Stimulated activated CD8-positive, alpha-beta memory T cell treated with anti-CD3 and anti-CD28 coated beads, Interleukin-15, amount 100 ng/mL, for 48 hours (primary cell): ENCODE measurements at regions not wholly inside any gene's neighbourhood (a gene's known extent, or its start where the extent isn't known, plus 50 kb on each side); places are given as distances from the start of the nearest gene placed in this dataset.
"Not testable (repeated sequence)": the region's sequence is repeated elsewhere in the genome, so short reads cannot be mapped to it uniquely, and the experiment has no call there.

Source experiments
- DNase-seq, 2 donors: peaks; one replicate each; pipeline ENCODE4 v3.0.0-alpha.2; 2020; ENCODE audit warnings: low read depth in 2 of 2

DNA sequence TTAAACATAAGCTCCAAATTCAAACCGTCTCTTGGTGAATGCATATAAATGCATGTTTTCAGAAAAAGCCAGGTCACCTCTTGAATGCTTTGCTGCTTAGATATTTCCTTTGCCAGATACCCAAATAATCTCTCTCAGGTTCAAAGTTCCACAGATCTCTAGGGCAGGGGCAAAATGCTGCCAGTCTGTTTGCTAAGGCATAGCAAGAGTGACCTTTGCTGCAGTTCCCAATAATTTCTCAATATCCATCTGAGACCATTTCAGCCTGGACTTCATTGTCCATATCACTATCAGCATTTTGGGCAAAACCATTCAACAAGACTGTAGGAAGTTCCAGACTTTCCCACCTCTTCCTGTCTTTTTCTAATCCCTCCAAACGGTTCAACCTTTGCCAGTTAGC is 1006.2 kb upstream of the KCND2 start:
- not testable (repeated sequence) for DNase-seq

DNA sequence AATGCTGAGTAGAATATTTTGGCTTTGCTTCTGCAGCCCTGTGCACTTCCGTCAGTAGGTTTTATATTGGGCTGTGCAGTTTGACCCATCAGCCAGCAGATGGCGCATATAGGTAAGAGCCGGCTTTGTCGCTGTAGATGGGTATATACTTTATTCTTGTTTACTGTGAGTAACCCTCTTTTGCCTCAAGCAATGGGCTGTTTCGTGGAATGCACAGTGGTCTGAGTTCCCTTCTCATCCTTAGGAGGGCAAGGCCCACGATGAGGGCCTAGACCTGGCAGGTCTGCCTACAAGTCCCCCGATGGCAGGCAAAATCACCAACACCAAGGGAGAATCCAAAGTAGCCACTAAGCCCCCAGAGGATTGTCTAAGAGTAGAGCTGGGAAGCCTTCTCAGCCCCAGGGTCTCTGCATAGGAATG is 1002.9 kb upstream of the KCND2 start:
- peak in 1 of 2 donors; percentile 6 for DNase-seq

DNA sequence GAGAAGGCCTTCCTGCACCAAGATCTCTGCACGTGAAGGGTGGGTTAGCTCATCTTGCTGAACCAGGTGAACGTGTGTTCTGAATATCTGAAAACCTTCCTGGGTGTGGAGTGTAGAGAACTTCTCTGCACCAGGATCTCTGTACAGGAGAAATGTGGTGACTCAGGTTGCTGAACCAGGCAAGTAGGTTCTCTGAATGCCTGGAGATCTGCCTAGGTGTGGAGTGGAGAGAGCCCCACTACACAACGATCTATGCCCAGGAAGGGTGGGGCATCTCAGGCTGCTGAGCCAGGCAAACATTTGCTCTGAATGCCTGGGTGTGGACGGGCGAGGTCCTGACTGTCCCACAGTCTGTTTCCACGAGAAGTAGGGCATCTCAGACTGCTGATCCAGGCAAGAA is 1002.3 kb upstream of the KCND2 start:
- DNase-seq: no peak

DNA sequence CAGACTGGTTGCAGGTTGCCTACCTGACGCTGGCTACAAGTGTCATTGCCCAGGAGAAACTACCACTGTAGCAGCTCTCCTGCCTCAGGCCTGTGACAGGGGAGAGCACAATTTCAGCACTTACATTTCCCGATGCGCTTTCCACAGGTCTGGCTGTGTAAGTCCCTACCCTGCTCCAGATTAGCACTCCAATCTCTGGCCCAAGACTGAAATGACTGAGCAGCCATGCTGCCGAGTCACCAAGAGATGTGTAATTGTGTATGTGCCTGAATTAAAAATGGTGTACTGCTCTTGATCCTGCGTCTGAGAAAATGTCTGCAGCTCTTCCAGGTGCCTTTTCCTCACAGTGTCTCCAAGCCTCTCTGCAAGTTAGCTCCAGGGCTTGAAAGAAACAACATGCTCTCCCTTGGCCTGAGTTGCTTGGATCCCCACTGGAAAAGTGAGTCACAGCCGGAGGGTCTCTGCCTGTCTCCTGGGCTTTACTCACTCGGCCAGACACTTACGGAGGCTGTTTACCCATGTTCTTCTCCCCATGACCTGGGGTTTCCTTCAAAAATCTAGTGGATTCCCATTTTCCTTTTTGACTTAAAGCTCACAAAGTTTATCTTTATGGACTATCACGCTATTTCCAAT is 1001.7 kb upstream of the KCND2 start:
- no peak for DNase-seq

DNA sequence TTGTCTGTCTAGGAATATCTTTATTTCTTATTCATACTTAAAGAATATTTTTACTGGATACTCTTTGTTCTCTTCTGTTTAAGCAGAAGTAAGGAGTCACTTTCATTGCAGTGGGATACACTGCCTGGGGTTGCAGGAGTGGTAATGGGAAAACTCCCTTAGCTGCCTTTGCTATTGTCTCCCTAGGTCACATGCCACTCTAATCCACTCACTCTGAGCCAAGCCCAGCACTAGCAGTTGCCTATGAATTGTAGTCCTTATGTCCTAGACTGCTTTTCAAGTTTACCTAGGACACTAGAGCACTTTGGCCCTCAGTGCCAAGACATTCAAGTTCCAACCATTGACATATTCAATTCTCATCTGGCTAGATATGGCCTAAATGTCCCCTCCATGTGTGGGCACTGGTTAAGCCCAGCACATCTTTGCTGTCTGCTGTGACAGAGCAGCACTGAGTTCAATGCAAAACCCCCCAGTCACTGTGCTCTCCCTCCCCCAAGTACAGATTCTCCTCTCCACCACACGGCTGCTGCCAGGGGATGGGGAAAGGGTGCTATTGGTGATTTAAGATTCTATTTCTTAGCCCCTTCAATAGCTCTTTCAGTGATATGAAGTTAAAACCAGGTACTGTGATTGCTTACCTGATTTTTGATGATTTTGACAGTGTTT is 991.7 kb upstream of the KCND2 start:
- DNase-seq: no peak

DNA sequence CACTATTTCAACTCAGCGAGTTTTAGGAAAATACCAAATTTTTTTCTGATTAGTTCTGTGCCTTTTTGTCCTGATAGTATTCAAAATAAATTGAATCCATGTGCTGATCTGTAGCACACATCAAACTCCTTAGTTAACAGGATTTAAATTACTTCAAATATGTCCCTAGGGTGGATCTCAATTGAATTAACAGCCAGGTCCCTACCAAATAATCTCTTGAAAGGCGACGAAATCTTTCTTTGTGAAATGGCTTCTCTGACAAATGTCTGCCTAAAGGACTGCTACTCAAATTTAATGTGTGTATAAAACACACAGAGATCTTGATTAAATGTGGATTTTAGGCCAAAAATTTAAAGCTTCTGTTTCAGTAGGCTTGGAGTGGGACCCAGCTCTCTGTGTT is 989.6 kb upstream of the KCND2 start:
- DNase-seq: no peak

DNA sequence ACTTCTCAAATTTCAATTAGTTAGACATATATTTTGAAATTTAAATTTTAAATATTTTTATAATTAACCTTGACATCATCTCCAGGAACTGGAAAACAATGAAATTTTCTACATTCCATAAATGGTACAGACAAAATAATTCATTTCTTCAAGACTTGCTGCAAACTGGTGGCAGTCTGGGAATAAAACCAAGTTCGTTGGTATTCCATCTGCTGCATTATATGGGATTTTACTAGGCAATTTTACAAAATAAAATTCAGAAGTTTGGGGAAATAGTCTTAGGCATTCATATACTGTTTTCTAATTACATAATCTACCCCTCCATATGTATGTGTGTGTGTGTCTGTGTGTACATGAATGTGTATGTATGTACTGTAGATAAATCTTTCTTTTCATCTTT is 984.6 kb upstream of the KCND2 start:
- no peak for DNase-seq

DNA sequence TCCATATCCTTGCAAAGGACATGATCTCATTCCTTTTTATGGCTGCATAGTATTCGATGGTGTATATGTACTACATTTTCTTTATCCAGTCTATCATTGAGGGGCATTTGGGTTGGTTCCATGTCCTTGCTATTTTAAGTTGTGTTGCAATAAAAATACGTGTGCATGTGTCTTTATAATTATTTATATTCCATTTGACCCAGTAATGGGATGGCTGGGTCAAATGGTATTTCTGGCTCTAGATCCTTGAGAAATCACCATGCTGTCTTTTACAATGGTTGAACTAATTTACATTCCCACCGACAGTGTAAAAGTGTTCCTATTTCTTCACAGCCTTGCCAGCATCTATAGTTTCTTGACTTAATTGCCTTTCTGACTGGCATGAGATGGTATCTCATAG is 972.6 kb upstream of the KCND2 start:
- DNase-seq: not testable (repeated sequence)

DNA sequence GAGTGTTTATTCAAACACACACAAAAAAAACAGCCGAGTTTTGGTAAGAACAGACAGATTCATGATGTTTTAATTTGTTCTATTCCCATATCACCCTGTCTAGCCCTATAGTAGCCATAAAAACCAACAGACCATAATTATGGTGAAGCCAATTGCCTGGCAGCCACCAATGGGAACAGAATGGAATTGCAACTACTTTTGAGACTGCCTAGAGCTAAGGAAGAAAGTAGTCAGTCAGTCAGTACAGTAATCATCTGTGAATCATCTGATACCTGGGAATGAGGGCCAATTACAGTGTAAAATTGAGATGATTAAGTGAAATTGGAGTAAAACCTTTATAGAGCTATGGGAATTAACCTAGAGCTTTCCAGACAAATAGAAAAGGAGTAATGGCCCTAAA is 952.7 kb upstream of the KCND2 start:
- no peak for DNase-seq

DNA sequence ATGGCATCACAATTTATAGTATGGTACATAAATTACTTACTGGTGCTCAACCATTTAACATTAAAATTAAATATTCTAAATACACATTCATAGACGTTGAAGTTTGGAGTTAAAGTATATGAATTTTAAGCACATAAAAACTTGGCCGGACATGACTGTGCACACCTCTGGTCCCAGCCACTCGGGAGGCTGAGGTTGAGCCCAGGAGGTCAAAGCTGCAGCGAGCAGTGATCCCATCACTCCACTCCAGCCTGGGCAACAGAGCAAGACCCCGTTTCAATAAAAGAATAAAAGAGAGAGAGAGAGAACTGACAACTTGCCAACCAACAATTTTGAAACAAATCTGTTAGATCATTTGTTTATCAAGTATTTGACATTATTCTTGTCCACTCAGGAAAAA is 943.3 kb upstream of the KCND2 start:
- no peak for DNase-seq

DNA sequence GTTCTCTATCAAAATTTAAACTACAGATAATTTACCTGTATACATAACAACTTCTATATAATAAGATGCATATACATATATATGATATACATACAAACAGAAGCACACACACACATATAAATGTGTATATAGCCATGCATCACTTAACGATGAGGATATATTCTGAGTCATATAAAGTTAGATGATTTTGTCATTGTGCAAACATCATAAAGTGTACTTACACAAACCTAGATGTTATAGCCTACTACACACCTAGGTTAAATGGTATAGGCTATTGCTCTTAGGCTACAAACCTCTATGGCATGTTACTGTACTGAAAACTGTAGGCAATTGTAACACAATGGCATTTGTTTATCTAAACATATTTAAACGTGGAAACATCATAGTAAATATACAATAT is 937.6 kb upstream of the KCND2 start:
- no peak for DNase-seq

DNA sequence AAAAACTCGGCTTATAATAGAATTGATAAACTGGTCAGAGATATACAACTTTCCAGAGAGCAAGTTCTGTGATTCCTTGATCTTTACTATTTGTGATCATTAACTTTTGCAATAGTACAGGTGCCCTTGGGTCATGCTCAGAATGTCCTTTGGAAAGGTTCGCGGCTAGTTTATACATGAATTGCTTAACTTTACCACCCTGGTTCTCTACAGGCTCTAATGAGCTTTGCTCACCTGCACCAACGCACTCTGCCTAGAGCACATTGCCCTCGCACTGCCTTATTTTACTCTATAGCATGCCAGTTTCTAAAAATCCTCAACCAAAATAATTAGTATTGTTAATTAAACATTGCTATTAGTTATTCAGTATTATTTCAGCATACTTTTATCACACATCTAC is 931.2 kb upstream of the KCND2 start:
- DNase-seq: no peak

DNA sequence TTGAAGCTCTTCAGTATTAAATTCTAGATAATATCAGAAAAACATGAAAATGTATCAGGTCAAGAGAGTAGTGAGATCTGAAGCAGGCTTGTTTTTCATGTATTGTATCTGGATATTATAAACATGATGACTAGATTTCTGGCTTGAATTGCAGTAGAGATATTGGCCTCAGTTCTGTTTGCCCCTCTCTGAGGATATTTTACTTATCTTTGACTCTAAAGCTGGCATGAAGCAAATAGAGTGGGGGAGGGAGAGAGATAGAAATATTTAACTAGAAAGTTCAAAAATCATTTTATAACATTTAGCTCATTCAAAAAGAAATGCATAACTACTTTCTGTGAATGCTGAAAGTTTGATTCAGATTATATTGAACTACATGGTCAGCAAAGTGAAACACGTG is 929.7 kb upstream of the KCND2 start:
- no peak for DNase-seq

DNA sequence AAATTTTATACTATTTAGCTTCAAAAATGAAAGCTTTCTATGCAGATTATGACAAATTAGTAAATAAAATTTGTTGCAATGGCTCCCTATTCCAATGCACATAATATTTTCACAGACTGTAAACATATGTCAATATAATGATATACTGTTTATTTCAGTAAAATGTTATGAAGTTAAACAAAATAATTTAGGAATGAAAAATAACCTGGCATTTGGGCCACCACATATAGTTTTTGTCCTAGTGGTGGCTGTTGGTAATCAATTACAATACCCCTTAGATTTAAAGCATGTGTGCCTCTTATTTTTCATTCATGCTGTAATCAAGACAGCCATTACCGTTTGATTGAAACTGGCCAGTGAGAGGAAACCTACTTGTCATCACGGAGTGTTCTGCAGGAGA is 928.5 kb upstream of the KCND2 start:
- DNase-seq: no peak

DNA sequence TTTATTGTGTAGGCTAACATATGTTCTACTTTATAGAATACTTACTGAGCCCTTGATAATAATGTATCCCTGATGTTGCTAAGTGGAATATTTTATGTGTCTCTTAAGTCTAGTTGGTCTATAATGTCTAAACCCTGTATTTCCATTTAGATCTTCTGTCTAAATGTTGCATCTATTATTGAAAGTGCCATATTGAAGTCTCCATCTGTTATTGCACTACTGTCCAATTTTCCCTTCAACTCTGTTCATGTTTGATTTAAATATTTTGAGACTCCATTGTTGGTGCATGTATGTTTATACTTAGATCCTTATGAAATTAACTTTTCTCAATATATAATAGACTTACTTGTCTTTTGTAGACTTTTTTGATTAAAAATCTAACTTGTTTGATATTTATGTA is 924.5 kb upstream of the KCND2 start:
- no peak for DNase-seq

DNA sequence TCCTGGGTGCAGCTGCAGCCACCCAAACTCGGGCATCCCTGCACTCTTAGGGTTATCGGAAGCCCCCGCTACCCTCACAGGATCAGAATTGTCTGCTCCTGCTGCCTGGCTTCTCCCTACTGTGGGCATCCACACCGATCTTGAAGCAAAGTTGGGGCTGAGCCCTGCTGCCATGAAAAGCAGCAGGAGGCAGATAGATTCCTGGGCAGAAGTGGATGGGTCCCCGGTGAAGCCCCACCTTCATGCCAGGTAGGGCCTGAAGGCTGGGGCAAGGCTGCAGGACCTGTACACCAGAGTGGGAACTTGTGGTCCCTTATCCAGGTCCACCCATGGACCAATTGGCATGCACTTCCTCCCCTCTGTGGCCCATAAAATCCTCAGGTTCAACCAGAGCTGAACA is 922.6 kb upstream of the KCND2 start:
- no peak for DNase-seq

DNA sequence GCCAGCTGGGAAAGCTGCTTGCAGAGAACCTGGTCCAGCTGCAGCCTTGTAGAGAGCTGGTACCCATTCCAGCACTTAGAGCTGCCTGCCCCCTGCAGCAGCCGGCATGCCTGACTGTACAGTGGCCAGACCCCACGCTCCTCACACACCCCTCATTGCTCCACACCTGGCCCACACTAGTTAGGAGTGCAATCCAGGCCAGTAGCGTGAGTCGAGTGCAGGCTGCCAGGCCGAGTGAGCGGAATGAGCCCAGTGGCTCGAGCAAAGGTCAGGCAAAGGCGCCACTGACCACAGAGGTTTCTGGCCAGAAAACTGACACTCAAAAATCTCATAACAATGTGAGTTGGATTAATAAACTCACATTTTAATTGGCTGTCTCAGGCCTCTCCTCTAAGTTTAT is 921.7 kb upstream of the KCND2 start:
- no peak for DNase-seq

DNA sequence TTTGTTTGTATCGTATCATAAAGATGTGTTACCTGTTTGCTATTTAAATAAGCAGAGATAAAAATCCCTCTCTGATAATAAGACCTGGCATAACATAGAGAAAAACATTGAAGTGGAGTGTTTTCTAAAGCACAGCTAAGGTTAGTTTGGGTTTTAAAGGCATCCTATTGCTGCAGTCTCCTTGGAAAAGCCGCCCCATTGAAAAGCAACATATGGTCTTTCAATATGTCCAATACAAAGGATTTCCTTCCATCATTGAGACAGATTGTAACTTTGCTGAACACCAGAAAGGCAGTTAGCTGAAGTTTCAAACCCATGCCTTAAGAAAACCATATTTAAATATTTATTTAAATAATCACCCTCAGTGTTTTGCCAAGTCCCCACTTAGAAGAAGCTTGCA is 898.5 kb upstream of the KCND2 start:
- no peak for DNase-seq

DNA sequence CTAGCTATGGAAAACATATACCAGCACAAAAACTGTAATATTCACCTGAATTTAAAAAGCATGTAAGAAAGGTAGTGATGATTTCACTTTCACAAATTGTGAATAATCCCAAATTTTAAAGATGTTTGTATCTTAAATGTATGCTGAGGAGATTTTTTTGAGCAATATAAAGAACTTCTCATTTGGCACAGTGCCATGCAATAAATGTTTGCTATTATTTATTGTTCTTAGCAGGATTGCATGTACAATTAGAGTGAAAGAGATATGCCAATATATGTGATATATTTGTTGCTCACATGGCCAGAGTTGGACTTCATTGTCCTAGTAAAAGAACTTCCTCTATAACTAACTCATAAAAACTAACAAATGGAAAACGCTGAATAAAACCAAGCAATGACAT is 895.1 kb upstream of the KCND2 start:
- DNase-seq: no peak

DNA sequence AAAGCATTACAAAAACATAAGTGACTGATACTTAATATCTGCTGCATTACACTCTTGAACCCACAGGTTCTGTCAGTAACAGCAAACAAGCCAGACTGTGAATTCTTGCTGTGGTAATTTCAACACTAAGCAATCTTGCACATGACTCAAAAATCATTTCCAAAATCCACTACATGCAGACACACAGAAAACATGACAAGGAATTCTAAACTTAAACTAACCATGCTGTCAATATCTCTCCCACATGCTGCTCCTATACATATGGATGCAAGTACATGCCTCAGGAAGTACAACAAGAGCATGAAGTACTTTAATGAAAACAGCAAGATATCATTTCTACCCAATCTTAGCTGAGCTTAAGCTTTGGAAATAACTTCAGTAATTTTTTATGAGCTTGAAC is 890.2 kb upstream of the KCND2 start:
- no peak for DNase-seq

DNA sequence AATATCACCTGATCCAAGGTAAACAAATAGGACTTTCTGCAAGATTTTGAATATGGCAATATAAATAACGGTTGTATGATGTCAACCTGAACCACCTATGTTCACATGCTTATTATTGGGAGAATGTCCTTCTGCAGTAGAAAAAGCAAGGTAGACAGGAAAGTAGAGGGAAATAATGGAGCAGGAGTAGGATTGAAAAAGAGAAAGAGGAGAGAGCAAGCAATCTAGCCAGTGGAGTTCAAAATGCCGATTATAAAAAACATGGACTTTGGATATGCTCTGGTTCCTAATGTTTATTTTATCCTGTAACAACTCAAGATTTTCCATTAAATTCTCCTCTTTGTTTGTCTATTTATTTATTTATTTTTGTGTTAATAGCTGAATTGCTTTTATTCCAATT is 878.0 kb upstream of the KCND2 start:
- no peak for DNase-seq

DNA sequence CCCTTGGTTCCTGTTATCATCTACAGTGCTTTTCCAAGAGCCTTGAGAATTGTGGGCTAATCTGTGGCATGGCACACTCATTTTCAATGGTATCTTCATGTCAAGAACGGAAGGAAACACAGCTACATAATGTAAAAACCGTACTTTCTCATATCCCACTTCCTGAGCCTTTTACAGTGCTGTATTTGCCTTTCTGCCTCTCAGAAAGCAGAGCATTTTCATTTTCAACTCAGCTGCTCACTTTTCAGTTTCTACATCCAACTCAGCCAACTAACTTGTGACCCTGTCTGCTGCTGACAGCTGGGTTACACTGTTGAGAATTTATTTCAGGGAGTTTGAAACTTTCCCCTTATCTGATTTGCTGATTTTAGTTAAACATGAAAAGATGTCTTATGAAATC is 875.8 kb upstream of the KCND2 start:
- DNase-seq: no peak

DNA sequence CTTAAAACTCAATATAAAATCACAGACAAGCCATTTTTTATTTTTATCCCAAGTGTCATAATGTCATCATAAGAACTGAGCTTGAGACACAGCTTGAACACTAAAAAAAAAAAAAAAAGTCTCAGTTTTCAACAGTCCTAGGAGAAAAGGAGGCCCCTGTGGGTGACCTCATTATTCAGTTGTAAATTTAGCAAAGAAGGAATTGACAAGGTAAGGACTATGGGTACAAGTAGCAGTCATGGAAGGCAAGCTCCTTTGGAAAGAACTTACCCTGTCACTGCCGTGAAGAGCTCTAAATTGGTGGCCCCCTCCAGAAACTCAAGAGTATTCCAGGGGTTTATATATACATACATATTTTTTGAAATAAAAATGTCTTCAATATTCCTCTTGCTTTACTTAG is 864.4 kb upstream of the KCND2 start:
- DNase-seq: no peak

DNA sequence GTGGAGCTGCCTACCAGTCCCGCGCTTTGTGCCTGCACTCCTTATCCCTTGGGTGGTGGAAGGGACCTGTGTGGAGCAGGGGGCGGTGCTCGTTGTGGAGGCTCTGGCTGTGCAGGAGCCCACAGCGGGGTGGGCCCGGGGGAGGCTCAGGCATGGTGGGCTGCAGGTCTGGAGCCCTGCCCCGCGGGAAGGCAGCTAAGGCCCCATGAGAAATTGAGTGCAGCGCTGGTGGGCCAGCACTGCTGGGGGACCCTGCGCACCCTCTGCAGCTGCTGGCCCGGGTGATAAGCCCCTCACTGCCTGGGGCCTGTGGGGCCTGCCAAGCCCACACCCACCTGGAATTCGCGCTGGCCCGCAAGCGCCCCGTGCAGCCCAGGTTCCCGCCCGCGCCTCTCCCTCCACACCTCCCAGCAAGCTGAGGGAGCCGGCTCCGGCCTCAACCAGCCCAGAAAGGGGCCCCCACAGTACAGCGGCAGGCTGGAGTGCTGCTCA is 859.6 kb upstream of the KCND2 start:
- DNase-seq: no peak
